ENCODE measurements at regions not wholly inside any gene's neighbourhood (a gene's known extent, or its start where the extent isn't known, plus 50 kb on each side); places are given as distances from the start of the nearest gene placed in this dataset.

GRCh38 chr3:130823996-130824395, 69.9 kb upstream of the ATP2C1 start:
- Histone ChIP-seq H4K5ac (ENCODE audit: insufficient read length, low read depth, low read length) (no peak overlapping the region), H3K18ac (ENCODE audit: insufficient read length, low read depth, low read length) (no peak overlapping the region), H3K14ac (ENCODE audit: insufficient read depth, low read length) (no peak overlapping the region), H4K8ac (replicated peaks; ENCODE audit: insufficient read length, low read depth, low read length) (no peak overlapping the region), H3K27ac (ENCODE audit: insufficient read length, low read depth, low read length) (no peak overlapping the region), H3K79me1 (ENCODE audit: insufficient read depth, low read depth, low read length, poor library complexity, severe bottlenecking) (no peaks in the 10 kb centered on the region), H2BK120ac (ENCODE audit: low read depth, low read length, poor library complexity, severe bottlenecking) (no peak overlapping the region), H2BK15ac (ENCODE audit: low read depth, low read length) (no peak overlapping the region), H2BK20ac (ENCODE audit: low read depth, low read length, poor library complexity, severe bottlenecking) (no peak overlapping the region), H3K27me3 (ENCODE audit: insufficient read depth, low read length) (no peaks in the 10 kb centered on the region), H3T11ph (ENCODE audit: low read length) (no peak overlapping the region), H2AFZ (ENCODE audit: low read length) (no peak overlapping the region), H2BK5ac (ENCODE audit: insufficient read length, low read length) (no peak overlapping the region), H3K4me2 (ENCODE audit: insufficient read depth, insufficient read length, low read length) (no peak overlapping the region), H2AK5ac (ENCODE audit: insufficient read length, low read length) (no peak overlapping the region), H4K91ac (ENCODE audit: insufficient read length, low read depth, low read length) (no peak overlapping the region), H3K56ac (ENCODE audit: insufficient read length, low read depth, low read length) (no peak overlapping the region), H4K20me1 (ENCODE audit: control insufficient read depth, insufficient read depth, insufficient read length) (no peaks in the 10 kb centered on the region), H3K9me3 (ENCODE audit: control insufficient read depth, low read depth, low read length) (no peaks in the 10 kb centered on the region), H3K9ac (ENCODE audit: extremely low read depth, insufficient read length, low read length) (no peak overlapping the region), H3K23me2 (ENCODE audit: insufficient read length, low read depth, low read length, poor library complexity, severe bottlenecking) (no peaks in the 10 kb centered on the region), H3K4me1 (ENCODE audit: insufficient read depth, low read length) (no peaks in the 10 kb centered on the region; the same call in 1 of the 2 replicates), H3K4ac (ENCODE audit: low read depth, low read length) (no peak overlapping the region), H3K79me2 (ENCODE audit: insufficient read depth, low read length) (no peaks in the 10 kb centered on the region), H2BK12ac (ENCODE audit: insufficient read length, low read depth, low read length) (no peak overlapping the region), H3K23ac (ENCODE audit: insufficient read length, low read depth, low read length) (no peak overlapping the region)
- WGBS (ENCODE audit: extremely low coverage, insufficient read length, low lambda C conversion rate) = no CpG with 5 or more reads among the region's 1 CpG
- Mint-ChIP-seq H3K27ac (no peak overlapping the region), H3K9me3 (no peaks in the 10 kb centered on the region), H3K36me3 (ENCODE audit: insufficient read depth in 1 of 3, low read depth in 3 of 3) (no peaks in the 10 kb centered on the region), H3K4me3 (no peak overlapping the region), H3K27me3 (ENCODE audit: low read depth) (peaks cover 2% of the 10 kb centered on the region; the same call in 1 of the 2 replicates), H3K4me1 (peaks cover 23 to 26% of the 10 kb centered on the region in 2 experiments)
- no peak for DNase-seq
- no peak for TF ChIP-seq CTCF (conservative IDR thresholded peaks at IDR 0.05)
